T-helper 9 cell (primary cell): ENCODE measurements at regions not wholly inside any gene's neighbourhood (a gene's known extent, or its start where the extent isn't known, plus 50 kb on each side); places are given as distances from the start of the nearest gene placed in this dataset.
"Not testable (repeated sequence)": the region's sequence is repeated elsewhere in the genome, so short reads cannot be mapped to it uniquely, and the experiment has no call there.

ENCODE experiments used
- DNase-seq: peaks from one replicate; pipeline ENCODE4 v3.0.0-alpha.2; 2020

- no peak for DNase-seq
Observed at GRCh38 chr1:168490306-168490705, 53.5 kb downstream of the XCL2 start.

GRCh38 chr1:168488138-168488537, 55.7 kb downstream of the XCL2 start:
- DNase-seq = no peak

GRCh38 chr1:168486820-168487219, 57.0 kb downstream of the XCL2 start:
- DNase-seq = not testable (repeated sequence)

DNA sequence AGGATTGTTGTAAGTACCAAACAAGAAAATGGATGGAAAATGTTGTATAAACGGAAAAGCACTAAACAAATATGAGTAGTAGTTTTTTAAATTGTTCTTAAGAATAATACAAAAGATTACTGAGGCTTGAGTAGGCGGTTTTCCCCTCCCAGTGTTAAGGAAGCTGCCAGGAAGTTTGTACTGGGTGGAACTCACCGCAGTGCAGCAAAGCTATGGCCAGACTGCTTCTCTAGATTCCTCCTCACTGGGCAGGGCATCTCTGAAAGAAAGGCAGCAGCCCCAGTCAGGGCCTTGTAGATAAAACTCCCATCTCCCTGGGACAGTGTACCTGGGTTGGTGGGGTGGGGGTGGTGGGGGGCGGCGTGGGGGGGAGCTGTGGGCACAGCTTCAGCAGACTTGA, 58.7 kb downstream of the XCL2 start:
- DNase-seq = no peak

GRCh38 chr1:168484083-168484482, 59.7 kb downstream of the XCL2 start:
- no peak for DNase-seq

- no peak for DNase-seq
Observed at GRCh38 chr1:168483539-168483938, 60.3 kb downstream of the XCL2 start.

DNA sequence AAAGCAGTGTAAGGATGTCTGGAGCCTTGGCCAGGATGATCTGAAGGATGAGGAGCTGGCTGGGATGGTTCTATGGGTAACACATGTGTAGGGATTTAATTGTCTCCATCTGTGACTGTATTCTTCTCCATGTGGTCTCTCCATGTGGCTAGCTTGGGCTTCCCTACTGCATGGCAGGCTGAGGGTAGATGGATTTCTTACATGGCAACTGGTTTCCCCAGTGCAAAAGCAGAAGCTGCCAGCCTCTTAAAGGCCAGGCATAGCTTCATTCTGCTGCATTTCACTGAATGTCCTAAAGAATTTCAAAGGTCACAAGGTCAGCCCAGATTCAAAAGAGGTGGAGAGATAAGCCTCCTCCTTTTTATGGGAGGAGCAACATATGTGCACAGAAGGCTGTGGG, 61.7 kb downstream of the XCL2 start:
- DNase-seq = no peak

DNA sequence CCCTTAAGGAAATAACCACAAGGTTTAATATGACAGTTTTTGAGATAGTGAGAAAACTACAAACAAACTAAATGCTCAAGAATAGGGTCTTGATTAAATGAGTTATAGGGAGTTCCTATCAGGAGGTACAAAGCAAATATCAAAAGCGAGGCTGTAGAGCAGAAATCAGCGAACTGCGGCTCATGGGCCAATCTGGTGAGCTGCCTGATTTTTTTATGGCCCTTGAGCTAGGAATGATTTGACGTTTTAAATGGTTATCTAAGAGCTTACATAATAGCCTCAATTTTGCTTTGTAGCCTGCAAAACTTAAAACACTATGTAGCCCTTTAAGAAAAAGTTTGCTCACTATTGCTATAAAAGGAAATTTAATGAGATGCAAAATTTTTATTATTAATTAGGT, 62.2 kb downstream of the XCL2 start:
- no peak for DNase-seq

GRCh38 chr1:168480997-168481396, 62.8 kb downstream of the XCL2 start:
- no peak for DNase-seq

DNA sequence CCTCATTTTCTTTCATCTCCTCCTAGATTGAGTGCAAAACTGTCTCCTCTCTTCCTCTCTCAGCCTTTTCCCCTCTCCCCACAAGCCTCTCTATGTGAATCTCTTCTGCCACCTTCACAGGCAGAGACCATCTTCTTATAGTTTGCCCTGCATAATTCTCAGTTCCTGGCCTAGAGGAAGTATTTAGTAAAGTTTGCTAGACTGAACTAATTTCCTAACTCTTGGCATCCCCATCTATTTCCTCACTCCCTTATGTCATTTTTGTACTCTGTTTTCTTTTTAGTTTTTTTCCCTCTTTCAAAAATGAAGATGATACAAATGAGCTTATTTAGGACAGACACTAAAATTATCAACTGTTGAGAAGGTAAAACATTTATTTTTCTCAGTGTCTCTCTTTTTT, 66.0 kb downstream of the XCL2 start:
- DNase-seq = no peak

- DNase-seq = no peak
Observed at GRCh38 chr1:168476588-168477385, 67.0 kb downstream of the XCL2 start.

DNA sequence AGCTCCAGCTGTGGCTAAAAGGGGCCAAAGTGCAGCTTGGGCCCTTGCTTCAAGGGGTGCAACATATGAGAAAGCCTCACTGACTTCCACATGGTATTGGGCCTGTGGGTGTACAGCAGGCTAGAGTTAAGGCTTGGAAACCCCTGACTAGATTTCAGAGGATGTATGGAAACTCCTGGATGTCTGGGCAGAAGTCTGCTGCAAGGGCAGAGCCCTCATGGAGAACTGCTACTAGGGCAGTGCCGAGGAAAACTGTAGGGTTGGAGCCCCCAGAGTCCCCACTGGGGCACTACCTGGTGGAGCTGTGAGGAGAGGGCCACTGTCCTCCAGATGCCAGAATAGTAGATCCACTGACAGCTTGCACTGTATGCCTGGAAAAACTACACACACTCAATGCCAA, 69.5 kb downstream of the XCL2 start:
- DNase-seq = no peak

- no peak for DNase-seq
Observed at GRCh38 chr1:168473126-168473525, 70.7 kb downstream of the XCL2 start.

GRCh38 chr1:168472223-168472622, 71.6 kb downstream of the XCL2 start:
- DNase-seq = no peak

- no peak for DNase-seq
Observed at GRCh38 chr1:168470901-168471431, 72.8 kb downstream of the XCL2 start.

GRCh38 chr1:168469690-168470089, 74.1 kb downstream of the XCL2 start:
- no peak for DNase-seq

GRCh38 chr1:168468822-168469221, 75.0 kb downstream of the XCL2 start:
- DNase-seq = no peak

- no peak for DNase-seq
Observed at GRCh38 chr1:168468042-168468809, 75.6 kb downstream of the XCL2 start.

- no peak for DNase-seq
Observed at GRCh38 chr1:168467452-168467851, 76.3 kb downstream of the XCL2 start.

DNA sequence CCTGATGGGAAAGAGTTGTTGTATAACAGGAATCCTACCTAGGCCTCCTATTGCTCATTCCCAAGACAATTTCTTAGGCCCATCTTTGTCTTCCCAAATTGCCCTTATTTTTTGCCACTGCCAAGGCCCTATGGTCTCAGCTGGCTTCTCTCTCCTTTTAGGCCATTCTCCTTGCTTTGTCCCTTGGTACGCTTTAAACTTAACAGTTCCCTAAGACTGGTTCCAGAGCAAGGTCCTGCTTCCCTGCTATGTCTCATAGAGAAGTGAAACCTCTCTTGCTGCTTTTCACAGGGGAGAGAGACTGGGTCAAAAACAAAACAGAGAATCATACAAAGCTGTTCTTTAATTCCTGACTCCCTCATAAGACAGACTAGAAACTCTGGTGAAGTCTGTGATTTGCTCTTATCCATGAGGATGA, 77.1 kb downstream of the XCL2 start:
- no peak for DNase-seq

DNA sequence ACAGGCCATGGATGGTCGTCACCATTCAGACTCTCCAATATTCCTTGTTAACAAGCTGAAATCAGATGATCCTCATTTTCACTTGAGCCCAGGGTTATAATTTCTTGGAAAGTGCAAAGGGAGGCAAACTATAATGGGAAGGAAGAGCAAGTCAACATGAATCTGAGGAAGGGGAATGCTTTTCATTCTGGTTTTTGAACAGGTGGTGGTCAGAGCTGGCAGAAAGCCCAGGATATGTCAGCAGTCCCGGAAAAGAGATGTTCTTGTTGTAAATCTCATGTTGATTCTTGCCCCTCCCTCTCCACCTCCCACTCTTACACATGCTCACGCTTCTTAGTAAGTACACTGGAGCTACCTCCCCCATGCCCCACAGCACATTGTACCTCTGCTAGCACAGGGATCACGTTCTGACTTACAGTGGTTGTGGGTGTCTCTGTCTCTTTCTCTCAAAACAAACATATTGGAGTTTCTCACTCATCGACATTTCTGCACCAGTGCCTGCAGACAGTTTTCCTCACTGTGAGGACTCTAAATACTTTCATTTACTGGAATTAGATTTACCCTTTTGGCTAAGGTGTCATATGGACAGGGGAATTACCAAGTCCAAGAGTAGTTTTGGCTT, 77.6 kb downstream of the XCL2 start:
- no peak for DNase-seq

GRCh38 chr1:168461108-168461507, 82.7 kb downstream of the XCL2 start:
- DNase-seq = not testable (repeated sequence)

GRCh38 chr1:168457296-168457695, 86.5 kb downstream of the XCL2 start:
- not testable (repeated sequence) for DNase-seq

DNA sequence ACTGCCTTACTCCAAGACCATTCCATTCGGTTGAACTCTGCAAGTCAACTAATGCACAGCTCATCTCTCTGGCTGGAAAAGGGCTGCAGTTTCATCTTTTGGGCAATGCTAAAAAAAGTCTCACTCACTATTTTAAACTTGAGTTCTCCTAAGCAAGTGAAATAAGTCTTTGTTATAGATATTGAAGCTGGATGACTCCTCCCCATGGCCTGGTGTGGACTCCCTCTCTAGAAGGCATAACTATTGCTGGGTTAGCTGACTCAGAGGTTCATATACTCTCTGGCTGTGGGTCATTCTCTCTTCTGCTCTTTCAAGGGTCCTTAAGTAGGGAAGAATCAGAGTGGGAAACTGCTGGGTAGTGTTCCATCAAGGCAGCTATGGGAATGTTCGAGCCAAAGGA, 88.0 kb downstream of the XCL2 start:
- no peak for DNase-seq
